WTC11 (cell line): ENCODE measurements at regions not wholly inside any gene's neighbourhood (a gene's known extent, or its start where the extent isn't known, plus 50 kb on each side); places are given as distances from the start of the nearest gene placed in this dataset.

Experiments used
- ATAC-seq: fragments of 200-7000 bp; cut with Tn5 transposase; 2 replicates; pipeline ENCODE4 v1.10.0; 2021; ENCODE audit warnings: mild to moderate bottlenecking, moderate library complexity
- CTCF ChIA-PET: fragments of 300-600 bp; sonication (Branson Sonifier 250); formaldehyde crosslinking; loops from one replicate; lab custom pipeline; 2021; ENCODE audit warnings: antibody characterized with exemption; lab: Charles Lee
- POLR2A ChIA-PET: fragments of 350-600 bp; sonication (Branson Sonifier 250); formaldehyde crosslinking; loops from one replicate; lab custom pipeline; 2021; ENCODE audit warnings: antibody characterized with exemption; lab: Charles Lee
- DNase-seq: peaks from one replicate; pipeline ENCODE4 v3.0.0; 2021; ENCODE audit warnings: low spot score
- H3K27ac Mint-ChIP-seq: 2 replicates; pipeline ENCODE4 v1.8.0; 2021; ENCODE audit warnings: mixed read lengths
- H3K27me3 Mint-ChIP-seq: 2 replicates; pipeline ENCODE4 v1.8.0; 2021; ENCODE audit warnings: low read depth, mild to moderate bottlenecking, moderate library complexity, mixed read lengths
- H3K36me3 Mint-ChIP-seq: 2 replicates; pipeline ENCODE4 v1.8.0; 2021; ENCODE audit warnings: mixed read lengths
- H3K4me1 Mint-ChIP-seq: 2 replicates; pipeline ENCODE4 v1.8.0; 2022; ENCODE audit warnings: mixed read lengths
- H3K4me3 Mint-ChIP-seq: 2 replicates; pipeline ENCODE4 v1.8.0; 2021; ENCODE audit warnings: mild to moderate bottlenecking, moderate library complexity, mixed read lengths
- H3K9me3 Mint-ChIP-seq: 2 replicates; pipeline ENCODE4 v1.8.0; 2021; ENCODE audit warnings: mixed read lengths
- ARID4B ChIP-seq: sonication (generic); formaldehyde crosslinking; IDR thresholded peaks from 2 replicates; pipeline ENCODE4 v1.8.0; 2023; ENCODE audit warnings: missing genetic modification reagents, mild to moderate bottlenecking, borderline replicate concordance
- ATF3 ChIP-seq: sonication (generic); formaldehyde crosslinking; conservative IDR thresholded peaks from 2 replicates; pipeline ENCODE4 v1.8.1; 2022; ENCODE audit warnings: mild to moderate bottlenecking, missing genetic modification reagents
- ATF6 ChIP-seq: sonication (generic); formaldehyde crosslinking; IDR thresholded peaks from 2 replicates; pipeline ENCODE4 v1.8.1; 2023; ENCODE audit warnings: mild to moderate bottlenecking, missing genetic modification reagents
- ESRRA ChIP-seq: sonication (generic); formaldehyde crosslinking; IDR thresholded peaks from 2 replicates; pipeline ENCODE4 v1.8.1; 2022; ENCODE audit warnings: mild to moderate bottlenecking, missing genetic modification reagents, borderline replicate concordance
- ETV6 ChIP-seq: sonication (generic); formaldehyde crosslinking; IDR thresholded peaks from 2 replicates; pipeline ENCODE4 v1.8.1; 2022; ENCODE audit warnings: mild to moderate bottlenecking, missing genetic modification reagents
- GABPB1 ChIP-seq: sonication (generic); formaldehyde crosslinking; IDR thresholded peaks from 2 replicates; pipeline ENCODE4 v1.8.1; 2023; ENCODE audit warnings: mild to moderate bottlenecking, missing genetic modification reagents
- GRHL2 ChIP-seq: fragments of 250-450 bp; sonication (Bioruptor Pico); IDR thresholded peaks from 2 replicates; pipeline ENCODE4 v1.8.0; 2022; ENCODE audit warnings: mild to moderate bottlenecking, moderate library complexity; ENCODE audit not compliant: insufficient replicate concordance, severe bottlenecking
- HMGXB4 ChIP-seq: sonication (generic); formaldehyde crosslinking; IDR thresholded peaks from 2 replicates; pipeline ENCODE4 v1.8.1; 2023; ENCODE audit warnings: mild to moderate bottlenecking, moderate library complexity, missing genetic modification reagents
- IRF1 ChIP-seq: sonication (generic); formaldehyde crosslinking; IDR thresholded peaks from 2 replicates; pipeline ENCODE4 v1.8.0; 2023; ENCODE audit warnings: missing genetic modification reagents
- JUN ChIP-seq: sonication (generic); formaldehyde crosslinking; IDR thresholded peaks from 2 replicates; pipeline ENCODE4 v1.8.0; 2023; ENCODE audit warnings: mild to moderate bottlenecking, missing genetic modification reagents
- KAT7 ChIP-seq: sonication (generic); formaldehyde crosslinking; IDR thresholded peaks from 2 replicates; pipeline ENCODE4 v1.8.1; 2023; ENCODE audit warnings: missing genetic modification reagents, mild to moderate bottlenecking, borderline replicate concordance
- NR2C2 ChIP-seq: sonication (generic); formaldehyde crosslinking; IDR thresholded peaks from 2 replicates; pipeline ENCODE4 v1.8.0; 2022; ENCODE audit warnings: mild to moderate bottlenecking, missing genetic modification reagents
- OVOL2 ChIP-seq: fragments of 250-450 bp; sonication (Bioruptor Pico); IDR thresholded peaks from 2 replicates; pipeline ENCODE4 v1.9.0; 2021; ENCODE audit warnings: mild to moderate bottlenecking, borderline replicate concordance
- RELA ChIP-seq: sonication (generic); formaldehyde crosslinking; IDR thresholded peaks from 2 replicates; pipeline ENCODE4 v1.8.1; 2022; ENCODE audit warnings: missing genetic modification reagents, mild to moderate bottlenecking, borderline replicate concordance
- SP1 ChIP-seq: sonication (generic); formaldehyde crosslinking; conservative IDR thresholded peaks from 2 replicates; pipeline ENCODE4 v1.8.1; 2022; ENCODE audit warnings: missing genetic modification reagents
- ZNF219 ChIP-seq: sonication (generic); formaldehyde crosslinking; IDR thresholded peaks from 2 replicates; pipeline ENCODE4 v1.8.0; 2023; ENCODE audit warnings: missing genetic modification reagents, mild to moderate bottlenecking, borderline replicate concordance
- ZNF396 ChIP-seq: fragments of 250-450 bp; sonication (Bioruptor Pico); IDR thresholded peaks from 2 replicates; pipeline ENCODE4 v1.8.0; 2021; ENCODE audit warnings: mild to moderate bottlenecking, moderate library complexity, borderline replicate concordance

GRCh38 chr7:26538216-26538615, 246.6 kb downstream of the SNX10 start (continued):
- TF ChIP-seq ATF6 (no peak), GABPB1 (CRISPR knock-in tag) (no peak), ESRRA (CRISPR knock-in tag) (no peak), ATF3 (CRISPR knock-in tag) (no peak)
- TF ChIP-seq, all 79 proteins: peak for 0

GRCh38 chr7:26538689-26539088, 247.0 kb downstream of the SNX10 start:
- H3K27ac Mint-ChIP-seq, result no peak overlapping the region
- ChIA-PET POLR2A (no interaction called here), CTCF (interaction anchor here (1.5 kb wide), 1 partner anchor 169 kb away, joined by 4 read pairs; no protein-coding TSS in a partner anchor)
- peaks cover 3% of the 10 kb centered on the region; the same call in 1 of the 2 replicates for H3K27me3 Mint-ChIP-seq
- no peak overlapping the region for H3K4me3 Mint-ChIP-seq
- no peak for DNase-seq
- ATAC-seq, result no peak
- H3K36me3 Mint-ChIP-seq, result no peaks in the 10 kb centered on the region
- H3K4me1 Mint-ChIP-seq, result peaks cover 4% of the 10 kb centered on the region; the same call in 1 of the 2 replicates
- no peaks in the 10 kb centered on the region for H3K9me3 Mint-ChIP-seq
- no peak for TF ChIP-seq ARID4B (CRISPR knock-in tag)
- no peak for TF ChIP-seq OVOL2
- TF ChIP-seq KAT7 (CRISPR knock-in tag), result no peak
- TF ChIP-seq ETV6 (CRISPR knock-in tag), result no peak
- TF ChIP-seq NR2C2 (CRISPR knock-in tag), result no peak
- TF ChIP-seq SP1 (CRISPR knock-in tag), result no peak
- no peak for TF ChIP-seq GRHL2
- TF ChIP-seq ZNF219 (CRISPR knock-in tag), result no peak
- no peak for TF ChIP-seq RELA (CRISPR knock-in tag)
- no peak for TF ChIP-seq HMGXB4 (CRISPR knock-in tag)
- TF ChIP-seq IRF1 (CRISPR knock-in tag), result no peak
- no peak for TF ChIP-seq ZNF396 (CRISPR knock-in tag)
- TF ChIP-seq JUN (CRISPR knock-in tag), result no peak
